ENCODE measurements at regions not wholly inside any gene's neighbourhood (a gene's known extent, or its start where the extent isn't known, plus 50 kb on each side); places are given as distances from the start of the nearest gene placed in this dataset.
A peak's percentile ranks its signal among the peaks of the same experiment; 100 is the strongest.

GRCh38 chr13:106029676-106030290 lies 505.7 kb downstream of the EFNB2 start:
- DNase-seq = peak in 2 of 14 donors; percentile 13 to 97

- DNase-seq = no peak
Observed at GRCh38 chr13:106028911-106029310, 506.6 kb downstream of the EFNB2 start.

GRCh38 chr13:106011600-106011999 lies 523.9 kb downstream of the EFNB2 start:
- no peak for DNase-seq

DNA sequence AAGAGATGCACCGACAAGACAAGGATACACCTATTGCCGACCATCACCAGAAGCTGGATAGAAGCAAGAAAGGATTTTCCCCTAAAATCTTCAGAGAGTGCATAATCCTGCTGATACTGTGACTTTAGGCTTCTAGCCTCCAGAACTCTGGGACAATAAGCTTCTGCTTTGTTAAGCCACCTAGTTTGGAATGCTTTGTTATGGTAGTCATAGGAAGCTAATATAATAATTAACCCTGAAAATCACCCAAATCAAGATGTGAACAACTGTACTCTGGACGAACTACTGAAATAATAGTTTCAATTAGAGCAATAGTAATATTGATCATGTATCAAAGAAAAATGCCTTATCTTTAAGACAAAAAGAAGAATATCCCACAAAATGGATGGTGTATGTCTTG lies 524.6 kb downstream of the EFNB2 start:
- no peak for DNase-seq

- DNase-seq = no peak
Observed at GRCh38 chr13:106008540-106008939, 526.9 kb downstream of the EFNB2 start.

DNA sequence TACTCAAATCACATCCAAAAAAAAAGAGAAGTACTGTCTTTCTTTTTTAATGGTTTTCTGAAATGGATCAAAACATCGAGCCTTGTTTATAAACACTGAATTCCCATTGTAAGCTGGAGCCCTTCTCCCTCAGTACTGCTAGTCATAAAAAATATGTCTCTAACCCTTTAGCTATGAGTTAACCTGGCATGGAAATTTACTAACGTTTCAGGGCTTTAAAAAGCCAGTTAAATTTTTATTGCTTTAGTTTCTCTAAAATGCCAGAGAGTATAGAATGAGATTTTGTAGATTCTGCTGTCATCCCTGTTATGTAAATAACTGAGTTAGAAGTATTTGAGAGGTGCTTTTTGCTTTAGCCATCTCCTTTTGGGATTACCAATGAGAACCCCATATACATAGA lies 528.3 kb downstream of the EFNB2 start:
- no peak for DNase-seq

DNA sequence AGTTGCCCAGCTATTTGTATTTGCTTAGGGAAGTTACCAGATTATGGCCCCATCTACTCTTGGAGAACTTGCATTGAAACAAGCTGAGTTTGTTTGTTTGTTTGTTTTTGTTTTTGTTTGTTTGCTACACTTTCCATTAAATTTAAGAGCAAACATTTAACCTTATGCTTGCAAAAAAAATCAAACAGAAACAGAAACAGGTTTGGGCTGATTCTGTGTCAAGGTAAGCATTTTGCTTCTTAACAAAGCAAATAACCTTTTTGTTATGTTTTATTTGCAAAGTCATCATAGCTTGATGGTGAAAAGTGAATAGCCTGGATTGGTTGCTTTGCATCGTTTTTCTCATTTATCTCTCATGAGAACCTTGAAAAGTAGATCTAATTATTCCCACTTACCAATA lies 531.8 kb downstream of the EFNB2 start:
- no peak for DNase-seq

- no peak for DNase-seq
Observed at GRCh38 chr13:106001443-106001842, 534.0 kb downstream of the EFNB2 start.

GRCh38 chr13:105997581-105998550 lies 537.6 kb downstream of the EFNB2 start:
- DNase-seq = no peak

- DNase-seq = no peak
Observed at GRCh38 chr13:105996391-105997025, 539.0 kb downstream of the EFNB2 start.

DNA sequence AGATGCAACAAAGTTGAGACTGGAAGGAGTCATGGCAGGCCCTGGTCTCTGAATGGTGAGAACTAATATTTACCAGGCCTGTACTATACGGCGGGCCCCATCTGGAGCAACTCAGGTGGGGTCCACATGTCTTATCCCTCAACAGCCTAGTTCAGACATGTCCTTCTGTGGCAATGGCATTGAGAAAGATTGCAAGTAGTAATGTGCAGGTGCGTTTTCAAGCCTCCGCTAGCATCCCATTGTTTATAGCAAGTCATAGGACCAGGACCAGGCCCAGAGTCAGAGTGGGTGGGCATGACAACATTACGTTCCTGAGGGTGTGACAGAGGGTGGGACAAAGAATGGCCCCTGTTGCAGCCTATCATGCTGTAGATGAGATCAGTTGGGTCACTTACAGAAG lies 541.1 kb downstream of the EFNB2 start:
- no peak for DNase-seq

DNA sequence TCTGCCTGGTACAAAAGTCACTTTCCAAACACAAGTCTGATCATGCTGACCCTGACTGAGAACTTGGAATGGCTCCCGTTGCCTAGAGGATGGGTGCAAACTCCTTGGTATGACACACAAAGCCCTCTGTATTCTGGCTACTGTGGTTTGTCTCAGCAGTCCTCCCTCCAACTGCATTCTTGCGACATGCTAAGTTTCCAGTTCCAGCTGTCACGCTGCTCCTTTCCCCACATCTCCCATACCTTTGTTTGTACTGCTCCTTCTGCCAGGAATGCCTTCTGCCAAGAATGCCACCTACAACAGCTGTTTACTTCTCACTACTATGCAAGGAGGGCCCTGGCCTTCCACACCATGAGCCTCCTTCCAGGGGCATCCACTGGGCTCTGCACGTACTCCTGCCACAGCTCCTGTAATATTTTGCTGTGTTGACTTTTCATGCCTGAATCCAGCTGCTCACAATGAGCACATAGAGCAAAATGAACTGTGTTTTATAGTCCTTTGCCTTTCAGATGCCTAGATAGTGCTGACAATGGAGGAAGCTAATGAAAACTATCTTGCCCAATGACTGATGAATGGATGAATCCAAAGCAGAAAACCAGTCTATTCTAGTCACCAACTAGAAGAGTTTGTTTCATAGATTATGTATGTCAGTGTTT lies 543.7 kb downstream of the EFNB2 start:
- DNase-seq = peak in 8 of 14 donors; percentile 3 to 53 (median 34)

GRCh38 chr13:105991131-105991530 lies 544.3 kb downstream of the EFNB2 start:
- DNase-seq = no peak

- DNase-seq = no peak
Observed at GRCh38 chr13:105990256-105990958, 545.1 kb downstream of the EFNB2 start.

DNA sequence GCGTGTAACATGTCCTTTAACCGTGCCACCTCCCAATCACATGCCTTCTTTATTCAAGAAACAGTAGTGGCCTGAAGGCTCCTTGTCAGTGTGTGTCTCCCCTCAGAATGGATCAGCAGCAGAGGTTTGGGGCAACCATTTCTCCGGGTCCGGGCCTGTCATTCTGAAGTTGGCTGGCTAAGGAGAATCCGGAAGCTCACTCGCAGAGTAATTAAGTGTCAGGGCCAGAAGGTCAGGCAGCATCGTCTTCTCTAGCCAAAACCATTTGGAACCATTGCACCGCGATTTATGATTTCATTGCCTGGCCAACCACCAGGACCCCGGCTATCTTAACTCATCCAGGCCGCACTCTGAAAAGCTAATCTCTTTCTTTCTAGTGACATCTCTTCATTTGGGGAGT lies 550.8 kb downstream of the EFNB2 start:
- no peak for DNase-seq

- no peak for DNase-seq
Observed at GRCh38 chr13:105984236-105984635, 551.2 kb downstream of the EFNB2 start.

- DNase-seq = no peak
Observed at GRCh38 chr13:105982219-105982930, 553.1 kb downstream of the EFNB2 start.

GRCh38 chr13:105979131-105980011 lies 556.1 kb downstream of the EFNB2 start:
- DNase-seq = no peak

- DNase-seq = no peak
Observed at GRCh38 chr13:105974380-105974779, 561.1 kb downstream of the EFNB2 start.

GRCh38 chr13:105972811-105973590 lies 562.5 kb downstream of the EFNB2 start:
- DNase-seq = no peak
